SU-DHL-6 (cell line): ENCODE measurements at regions not wholly inside any gene's neighbourhood (a gene's known extent, or its start where the extent isn't known, plus 50 kb on each side); places are given as distances from the start of the nearest gene placed in this dataset.

Experiments used
- H2AFZ ChIP-seq: fragments of 200-600 bp; sonication (generic); 2 replicates; pipeline ENCODE4 v1.6.1; 2014; ENCODE audit warnings: low read depth, mild to moderate bottlenecking, moderate library complexity, mixed read lengths, antibody characterized with exemption, low read length; ENCODE audit not compliant: severe bottlenecking
- H3F3A ChIP-seq: fragments of 200-600 bp; shearing (Covaris generic); 2 replicates; pipeline ENCODE4 v1.6.0; 2016; ENCODE audit warnings: antibody characterized with exemption, mild to moderate bottlenecking; ENCODE audit not compliant: insufficient read depth
- H3K27ac ChIP-seq: fragments of 200-600 bp; sonication (generic); 2 replicates; pipeline ENCODE4 v1.5.1; 2016; ENCODE audit warnings: low read depth, mild to moderate bottlenecking, low read length, moderate library complexity, mixed read lengths
- H3K27me3 ChIP-seq: fragments of 200-600 bp; sonication (generic), shearing (Covaris generic); 2 replicates; pipeline ENCODE4 v1.6.0; 2014; ENCODE audit warnings: mild to moderate bottlenecking, low read length
- H3K36me3 ChIP-seq: fragments of 200-600 bp; sonication (generic); 2 replicates; pipeline ENCODE4 v1.6.1; 2014; ENCODE audit warnings: mild to moderate bottlenecking, low read length, mixed read lengths
- H3K4me2 ChIP-seq: fragments of 300-600, 200-600 bp; shearing (Covaris generic), sonication (generic); 2 replicates; pipeline ENCODE4 v1.6.0; 2014; ENCODE audit warnings: low read length, low read depth, mild to moderate bottlenecking; ENCODE audit not compliant: poor library complexity, severe bottlenecking
- H3K4me3 ChIP-seq: fragments of 200-600 bp; sonication (generic); 2 replicates; pipeline ENCODE4 v1.5.1; 2014; ENCODE audit warnings: antibody characterized with exemption, low read length, mild to moderate bottlenecking, mixed read lengths; ENCODE audit not compliant: insufficient read depth, poor library complexity, severe bottlenecking
- H3K79me2 ChIP-seq: fragments of 200-600 bp; sonication (generic); 2 replicates; pipeline ENCODE4 v1.6.1; 2014; ENCODE audit warnings: mild to moderate bottlenecking, low read length, moderate library complexity; ENCODE audit not compliant: insufficient read depth
- H3K9ac ChIP-seq: fragments of 200-600 bp; sonication (generic); 2 replicates; pipeline ENCODE4 v1.7.0; 2014; ENCODE audit warnings: mild to moderate bottlenecking, low read length
- H3K9me2 ChIP-seq: fragments of 200-600 bp; sonication (generic); replicated peaks from 2 replicates; pipeline ENCODE4 v1.6.1; 2014; ENCODE audit warnings: low read length; ENCODE audit not compliant: insufficient read depth
- H3K9me3 ChIP-seq: fragments of 200-600 bp; sonication (generic); 2 replicates; pipeline ENCODE4 v1.6.1; 2014; ENCODE audit warnings: low read length, mixed read lengths; ENCODE audit not compliant: insufficient read depth
- H4K20me1 ChIP-seq: fragments of 200-600 bp; sonication (generic); 2 replicates; pipeline ENCODE4 v1.6.1; 2014; ENCODE audit warnings: low read depth, mild to moderate bottlenecking, antibody characterized with exemption, low read length, moderate library complexity, mixed read lengths
- CTCF ChIP-seq: fragments of 200-600 bp; sonication (generic); IDR thresholded peaks from one replicate; pipeline ENCODE4 v1.5.1; 2017; ENCODE audit warnings: antibody characterized with exemption, mild to moderate bottlenecking, low read length, moderate library complexity; ENCODE audit not compliant: insufficient read depth, poor library complexity, severe bottlenecking
- EZH2phosphoT487 ChIP-seq: fragments of 200-600 bp; sonication (generic), shearing (Covaris generic); conservative IDR thresholded peaks from 2 replicates; pipeline ENCODE4 v1.6.1; 2018; ENCODE audit warnings: mild to moderate bottlenecking, antibody characterized with exemption, low read length, moderate library complexity, mixed read lengths

- no peak overlapping the region for H2AFZ ChIP-seq
- H3K36me3 ChIP-seq, result no peaks in the 10 kb centered on the region
- no peak for TF ChIP-seq CTCF
- no peaks in the 10 kb centered on the region for H3K79me2 ChIP-seq
- no peaks in the 10 kb centered on the region for H4K20me1 ChIP-seq
- H3K9me3 ChIP-seq, result no peaks in the 10 kb centered on the region
- H3K4me3 ChIP-seq, result no peak overlapping the region
- H3K4me2 ChIP-seq, result no peak overlapping the region
- no peaks in the 10 kb centered on the region for H3K27me3 ChIP-seq
- H3K9ac ChIP-seq, result no peak overlapping the region
- H3K9me2 ChIP-seq, result no peaks in the 10 kb centered on the region
- no peaks in the 10 kb centered on the region for H3F3A ChIP-seq
- H3K27ac ChIP-seq, result no peak overlapping the region
Observed at GRCh38 chr7:33766405-33766804, 138.9 kb upstream of the BMPER start.

- H3K27me3 ChIP-seq, result no peaks in the 10 kb centered on the region
- no peak overlapping the region for H3K9ac ChIP-seq
- no peaks in the 10 kb centered on the region for H3K36me3 ChIP-seq
- no peak overlapping the region for H3K27ac ChIP-seq
- H3F3A ChIP-seq, result no peaks in the 10 kb centered on the region
- H2AFZ ChIP-seq, result no peak overlapping the region
- TF ChIP-seq EZH2phosphoT487 (no peak), CTCF (no peak)
- H3K9me2 ChIP-seq, result no peaks in the 10 kb centered on the region
- H4K20me1 ChIP-seq, result no peaks in the 10 kb centered on the region
- no peaks in the 10 kb centered on the region for H3K79me2 ChIP-seq
- no peak overlapping the region for H3K4me3 ChIP-seq
- H3K9me3 ChIP-seq, result no peaks in the 10 kb centered on the region
- H3K4me2 ChIP-seq, result no peak overlapping the region
Observed at GRCh38 chr7:33769930-33770329, 135.4 kb upstream of the BMPER start.

GRCh38 chr7:33770576-33770975, 134.8 kb upstream of the BMPER start:
- H3K4me3 ChIP-seq, result no peak overlapping the region
- H3K9me3 ChIP-seq, result no peaks in the 10 kb centered on the region
- H3F3A ChIP-seq, result no peaks in the 10 kb centered on the region
- H3K9ac ChIP-seq, result no peak overlapping the region
- no peaks in the 10 kb centered on the region for H4K20me1 ChIP-seq
- no peaks in the 10 kb centered on the region for H3K36me3 ChIP-seq
- H3K4me2 ChIP-seq, result no peak overlapping the region
- no peak overlapping the region for H2AFZ ChIP-seq
- H3K27ac ChIP-seq, result no peak overlapping the region
- no peaks in the 10 kb centered on the region for H3K79me2 ChIP-seq
- TF ChIP-seq CTCF (no peak), EZH2phosphoT487 (no peak)
- no peaks in the 10 kb centered on the region for H3K9me2 ChIP-seq
- H3K27me3 ChIP-seq, result no peaks in the 10 kb centered on the region

- H3K9me2 ChIP-seq, result no peaks in the 10 kb centered on the region
- H3K9me3 ChIP-seq, result no peaks in the 10 kb centered on the region
- H3K27me3 ChIP-seq, result no peaks in the 10 kb centered on the region
- no peaks in the 10 kb centered on the region for H3K36me3 ChIP-seq
- H4K20me1 ChIP-seq, result no peaks in the 10 kb centered on the region
- H3F3A ChIP-seq, result no peaks in the 10 kb centered on the region
- no peaks in the 10 kb centered on the region for H3K79me2 ChIP-seq
- no peak overlapping the region for H3K4me3 ChIP-seq
- no peak overlapping the region for H3K27ac ChIP-seq
- H2AFZ ChIP-seq, result no peak overlapping the region
- no peak for TF ChIP-seq CTCF
- TF ChIP-seq EZH2phosphoT487, result no peak
- H3K4me2 ChIP-seq, result no peak overlapping the region
- no peak overlapping the region for H3K9ac ChIP-seq
Observed at GRCh38 chr7:33771422-33771821, 133.9 kb upstream of the BMPER start.
